ENCODE measurements at regions not wholly inside any gene's neighbourhood (a gene's known extent, or its start where the extent isn't known, plus 50 kb on each side); places are given as distances from the start of the nearest gene placed in this dataset.

DNA sequence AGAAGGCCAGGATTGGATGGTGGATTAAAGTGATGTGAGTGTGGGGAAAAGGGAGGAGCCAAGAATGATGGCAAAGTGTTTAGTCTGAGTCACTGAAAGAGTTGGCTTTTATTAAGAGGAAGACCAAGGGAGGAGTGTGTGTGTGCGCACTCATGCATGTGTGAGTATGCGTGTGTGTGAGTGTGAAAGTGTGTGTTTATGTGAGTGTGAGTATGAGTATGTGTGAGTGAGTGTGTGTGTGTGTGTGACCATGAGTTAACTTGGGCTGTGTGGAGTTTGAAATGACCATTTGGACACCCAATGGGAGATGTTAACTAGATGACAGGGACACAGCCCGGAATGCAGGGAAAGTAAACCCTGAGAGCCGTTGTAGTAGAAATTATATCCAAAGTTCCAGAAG is 57.6 kb upstream of the EYA2 start:
- ChIA-PET POLR2A (no interaction called here), CTCF (interaction anchor here (0.5 kb wide), 1 partner anchor 12 kb away, joined by 4 read pairs; no protein-coding TSS in a partner anchor)
- Mint-ChIP-seq H3K4me1 (ENCODE audit: insufficient read depth, unreplicated experiment) (no peaks in the 10 kb centered on the region), H3K36me3 (ENCODE audit: insufficient read depth, unreplicated experiment) (no peaks in the 10 kb centered on the region), H3K27ac (ENCODE audit: low read depth, unreplicated experiment) (no peak overlapping the region), H3K9me3 (ENCODE audit: unreplicated experiment) (no peaks in the 10 kb centered on the region), H3K27me3 (ENCODE audit: insufficient read depth, unreplicated experiment) (peaks cover 23% of the 10 kb centered on the region), H3K4me3 (ENCODE audit: unreplicated experiment) (no peak overlapping the region)
- no TSS peak for BruUV-seq (replicated peaks)
- TF ChIP-seq, protein P1, sequence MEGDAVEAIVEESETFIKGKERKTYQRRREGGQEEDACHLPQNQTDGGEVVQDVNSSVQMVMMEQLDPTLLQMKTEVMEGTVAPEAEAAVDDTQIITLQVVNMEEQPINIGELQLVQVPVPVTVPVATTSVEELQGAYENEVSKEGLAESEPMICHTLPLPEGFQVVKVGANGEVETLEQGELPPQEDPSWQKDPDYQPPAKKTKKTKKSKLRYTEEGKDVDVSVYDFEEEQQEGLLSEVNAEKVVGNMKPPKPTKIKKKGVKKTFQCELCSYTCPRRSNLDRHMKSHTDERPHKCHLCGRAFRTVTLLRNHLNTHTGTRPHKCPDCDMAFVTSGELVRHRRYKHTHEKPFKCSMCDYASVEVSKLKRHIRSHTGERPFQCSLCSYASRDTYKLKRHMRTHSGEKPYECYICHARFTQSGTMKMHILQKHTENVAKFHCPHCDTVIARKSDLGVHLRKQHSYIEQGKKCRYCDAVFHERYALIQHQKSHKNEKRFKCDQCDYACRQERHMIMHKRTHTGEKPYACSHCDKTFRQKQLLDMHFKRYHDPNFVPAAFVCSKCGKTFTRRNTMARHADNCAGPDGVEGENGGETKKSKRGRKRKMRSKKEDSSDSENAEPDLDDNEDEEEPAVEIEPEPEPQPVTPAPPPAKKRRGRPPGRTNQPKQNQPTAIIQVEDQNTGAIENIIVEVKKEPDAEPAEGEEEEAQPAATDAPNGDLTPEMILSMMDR (IDR thresholded peaks at IDR 0.05; ENCODE audit: unreplicated experiment), result no peak
- DNase-seq (ENCODE audit: unreplicated experiment), result no peak
- intact Hi-C loops (cut with micrococcal nuclease), result no loop called here

DNA sequence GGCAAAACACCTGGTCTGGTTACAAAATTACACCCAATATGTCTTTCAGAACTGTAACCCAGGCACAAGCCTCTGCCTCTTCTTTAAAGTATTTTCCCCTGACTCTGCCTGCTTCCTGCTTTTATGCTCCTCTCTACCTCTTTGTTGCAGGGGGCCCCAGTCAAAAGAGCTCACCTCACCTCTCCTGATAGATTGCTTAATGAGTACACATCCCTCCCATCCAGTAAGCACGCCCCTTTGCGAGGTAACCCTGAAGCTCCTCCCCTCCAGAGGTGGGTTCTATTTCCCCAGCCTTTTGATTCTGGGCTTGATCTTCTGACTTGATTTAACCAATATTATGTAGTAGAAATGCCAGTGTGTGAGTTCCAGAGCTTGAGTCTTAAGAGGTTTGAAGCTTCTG is 56.6 kb upstream of the EYA2 start:
- Mint-ChIP-seq H3K4me3 (ENCODE audit: unreplicated experiment) (no peak overlapping the region), H3K4me1 (ENCODE audit: insufficient read depth, unreplicated experiment) (no peaks in the 10 kb centered on the region), H3K27ac (ENCODE audit: low read depth, unreplicated experiment) (no peak overlapping the region), H3K27me3 (ENCODE audit: insufficient read depth, unreplicated experiment) (peaks cover 28% of the 10 kb centered on the region), H3K36me3 (ENCODE audit: insufficient read depth, unreplicated experiment) (no peaks in the 10 kb centered on the region), H3K9me3 (ENCODE audit: unreplicated experiment) (no peaks in the 10 kb centered on the region)
- POLR2A ChIA-PET, result interaction anchor here (1.1 kb wide), 1 partner anchor 12 kb away, joined by 3 read pairs; no protein-coding TSS in a partner anchor
- intact Hi-C loops (cut with micrococcal nuclease), result no loop called here
- CTCF ChIA-PET, result interaction anchor here (0.6 kb wide), 1 partner anchor 355 kb away, joined by 5 read pairs; no protein-coding TSS in a partner anchor
- TF ChIP-seq, protein P1 (IDR thresholded peaks at IDR 0.05; ENCODE audit: unreplicated experiment), result no peak
- no peak for DNase-seq (ENCODE audit: unreplicated experiment)
- no TSS peak for BruUV-seq (replicated peaks)

GRCh38 chr20:46840054-46840729 is 54.5 kb upstream of the EYA2 start:
- DNase-seq (ENCODE audit: unreplicated experiment), result no peak
- peaks cover 28% of the 10 kb centered on the region for H3K27me3 Mint-ChIP-seq (ENCODE audit: insufficient read depth, unreplicated experiment)
- H3K4me1 Mint-ChIP-seq (ENCODE audit: insufficient read depth, unreplicated experiment), result no peaks in the 10 kb centered on the region
- H3K36me3 Mint-ChIP-seq (ENCODE audit: insufficient read depth, unreplicated experiment), result no peaks in the 10 kb centered on the region
- intact Hi-C loops (cut with micrococcal nuclease), result no loop called here
- no TSS peak for BruUV-seq (replicated peaks)
- no peak overlapping the region for H3K27ac Mint-ChIP-seq (ENCODE audit: low read depth, unreplicated experiment)
- no peaks in the 10 kb centered on the region for H3K9me3 Mint-ChIP-seq (ENCODE audit: unreplicated experiment)
- POLR2A ChIA-PET, result interaction anchor here (0.6 kb wide), 1 partner anchor 662 kb away, joined by 3 read pairs; no protein-coding TSS in a partner anchor
- TF ChIP-seq, protein P1 (IDR thresholded peaks at IDR 0.05; ENCODE audit: unreplicated experiment), result no peak
- no peak overlapping the region for H3K4me3 Mint-ChIP-seq (ENCODE audit: unreplicated experiment)
- CTCF ChIA-PET, result interaction anchor here (1.0 to 1.1 kb wide), 2 partner anchors 38 to 544 kb away, joined by 3 read pairs; no protein-coding TSS in a partner anchor

Data from MCF 10A (cell line).